ENCODE measurements at regions not wholly inside any gene's neighbourhood (a gene's known extent, or its start where the extent isn't known, plus 50 kb on each side); places are given as distances from the start of the nearest gene placed in this dataset.

GRCh38 chr14:104333646-104334423 lies 195.4 kb downstream of the KIF26A start:
- Mint-ChIP-seq H3K27ac (ENCODE audit: low read depth) (no peak overlapping the region), H3K9me3 (peaks cover 11% of the 10 kb centered on the region), H3K27me3 (peaks cover 11% of the 10 kb centered on the region), H3K4me1 (no peaks in the 10 kb centered on the region), H3K36me3 (ENCODE audit: insufficient read depth) (no peaks in the 10 kb centered on the region), H3K4me3 (no peak overlapping the region)
- DNase-seq (ENCODE audit: low spot score in 2 of 2) (no peak), ATAC-seq (replicated peaks; ENCODE audit: extremely low read depth, poor library complexity, severe bottlenecking) (no peak)

GRCh38 chr14:104334424-104335161 lies 196.2 kb downstream of the KIF26A start:
- peaks cover 11% of the 10 kb centered on the region for H3K9me3 Mint-ChIP-seq
- H3K36me3 Mint-ChIP-seq (ENCODE audit: insufficient read depth) = no peaks in the 10 kb centered on the region
- no peaks in the 10 kb centered on the region for H3K4me1 Mint-ChIP-seq
- no peak overlapping the region for H3K27ac Mint-ChIP-seq (ENCODE audit: low read depth)
- H3K27me3 Mint-ChIP-seq = peaks cover 18% of the 10 kb centered on the region
- no peak for DNase-seq (ENCODE audit: low spot score in 2 of 2)
- ATAC-seq (replicated peaks; ENCODE audit: extremely low read depth, poor library complexity, severe bottlenecking) = no peak
- no peak overlapping the region for H3K4me3 Mint-ChIP-seq

GRCh38 chr14:104335176-104335575 lies 196.8 kb downstream of the KIF26A start:
- ATAC-seq (replicated peaks; ENCODE audit: extremely low read depth, poor library complexity, severe bottlenecking) (no peak), DNase-seq (ENCODE audit: low spot score in 2 of 2) (no peak)
- Mint-ChIP-seq H3K27ac (ENCODE audit: low read depth) (no peak overlapping the region), H3K36me3 (ENCODE audit: insufficient read depth) (no peaks in the 10 kb centered on the region), H3K4me1 (no peaks in the 10 kb centered on the region), H3K9me3 (peaks cover 11% of the 10 kb centered on the region), H3K27me3 (peaks cover 20% of the 10 kb centered on the region), H3K4me3 (no peak overlapping the region)

- H3K4me1 Mint-ChIP-seq = no peaks in the 10 kb centered on the region
- peaks cover 23% of the 10 kb centered on the region for H3K27me3 Mint-ChIP-seq
- DNase-seq (ENCODE audit: low spot score in 2 of 2) = no peak
Observed at GRCh38 chr14:104335611-104336010, 197.2 kb downstream of the KIF26A start.

GRCh38 chr14:104337351-104337750 lies 199.0 kb downstream of the KIF26A start:
- Mint-ChIP-seq H3K27ac (ENCODE audit: low read depth) (no peak overlapping the region), H3K4me1 (no peaks in the 10 kb centered on the region), H3K9me3 (peaks cover 11% of the 10 kb centered on the region), H3K36me3 (ENCODE audit: insufficient read depth) (no peaks in the 10 kb centered on the region), H3K27me3 (peaks cover 39% of the 10 kb centered on the region), H3K4me3 (no peak overlapping the region)
- ATAC-seq (replicated peaks; ENCODE audit: extremely low read depth, poor library complexity, severe bottlenecking) (no peak), DNase-seq (ENCODE audit: low spot score in 2 of 2) (no peak)

More at GRCh38 chr14:104335611-104336010, 197.2 kb downstream of the KIF26A start:
- ATAC-seq (replicated peaks; ENCODE audit: extremely low read depth, poor library complexity, severe bottlenecking) = no peak
- Mint-ChIP-seq H3K36me3 (ENCODE audit: insufficient read depth) (no peaks in the 10 kb centered on the region), H3K4me3 (no peak overlapping the region), H3K9me3 (peaks cover 11% of the 10 kb centered on the region), H3K27ac (ENCODE audit: low read depth) (no peak overlapping the region)

- H3K27me3 Mint-ChIP-seq = peaks cover 41% of the 10 kb centered on the region
- no peak overlapping the region for H3K4me3 Mint-ChIP-seq
- peaks cover 11% of the 10 kb centered on the region for H3K9me3 Mint-ChIP-seq
- H3K4me1 Mint-ChIP-seq = no peaks in the 10 kb centered on the region
- DNase-seq (ENCODE audit: low spot score in 2 of 2) (no peak), ATAC-seq (replicated peaks; ENCODE audit: extremely low read depth, poor library complexity, severe bottlenecking) (no peak)
- H3K36me3 Mint-ChIP-seq (ENCODE audit: insufficient read depth) = no peaks in the 10 kb centered on the region
- no peak overlapping the region for H3K27ac Mint-ChIP-seq (ENCODE audit: low read depth)
Observed at GRCh38 chr14:104339361-104339760, 201.0 kb downstream of the KIF26A start.

GRCh38 chr14:104339829-104340228 lies 201.4 kb downstream of the KIF26A start:
- peaks cover 11% of the 10 kb centered on the region for H3K9me3 Mint-ChIP-seq
- H3K27ac Mint-ChIP-seq (ENCODE audit: low read depth) = no peak overlapping the region
- no peaks in the 10 kb centered on the region for H3K4me1 Mint-ChIP-seq
- ATAC-seq (replicated peaks; ENCODE audit: extremely low read depth, poor library complexity, severe bottlenecking) = no peak
- H3K36me3 Mint-ChIP-seq (ENCODE audit: insufficient read depth) = no peaks in the 10 kb centered on the region
- H3K27me3 Mint-ChIP-seq = peaks cover 46% of the 10 kb centered on the region
- H3K4me3 Mint-ChIP-seq = no peak overlapping the region
- DNase-seq (ENCODE audit: low spot score in 2 of 2) = no peak

- ATAC-seq (replicated peaks; ENCODE audit: extremely low read depth, poor library complexity, severe bottlenecking) (no peak), DNase-seq (ENCODE audit: low spot score in 2 of 2) (no peak)
- Mint-ChIP-seq H3K4me3 (no peak overlapping the region), H3K4me1 (no peaks in the 10 kb centered on the region), H3K36me3 (ENCODE audit: insufficient read depth) (no peaks in the 10 kb centered on the region), H3K27ac (ENCODE audit: low read depth) (no peak overlapping the region), H3K27me3 (peaks cover 65% of the 10 kb centered on the region), H3K9me3 (peaks cover 11% of the 10 kb centered on the region)
Observed at GRCh38 chr14:104341532-104342434, 203.4 kb downstream of the KIF26A start.

GRCh38 chr14:104342435-104343293 lies 204.3 kb downstream of the KIF26A start:
- H3K9me3 Mint-ChIP-seq = peaks cover 11% of the 10 kb centered on the region
- no peak for ATAC-seq (replicated peaks; ENCODE audit: extremely low read depth, poor library complexity, severe bottlenecking)
- H3K36me3 Mint-ChIP-seq (ENCODE audit: insufficient read depth) = no peaks in the 10 kb centered on the region
- peaks cover 71% of the 10 kb centered on the region for H3K27me3 Mint-ChIP-seq
- no peak overlapping the region for H3K27ac Mint-ChIP-seq (ENCODE audit: low read depth)
- DNase-seq (ENCODE audit: low spot score in 2 of 2) = no peak
- H3K4me1 Mint-ChIP-seq = no peaks in the 10 kb centered on the region
- no peak overlapping the region for H3K4me3 Mint-ChIP-seq

- H3K27ac Mint-ChIP-seq (ENCODE audit: low read depth) = no peak overlapping the region
- H3K27me3 Mint-ChIP-seq = peaks cover 66% of the 10 kb centered on the region
- no peaks in the 10 kb centered on the region for H3K36me3 Mint-ChIP-seq (ENCODE audit: insufficient read depth)
- no peak for DNase-seq (ENCODE audit: low spot score in 2 of 2)
- no peak overlapping the region for H3K4me3 Mint-ChIP-seq
- no peak for ATAC-seq (replicated peaks; ENCODE audit: extremely low read depth, poor library complexity, severe bottlenecking)
- H3K4me1 Mint-ChIP-seq = no peaks in the 10 kb centered on the region
- peaks cover 6% of the 10 kb centered on the region for H3K9me3 Mint-ChIP-seq
Observed at GRCh38 chr14:104343294-104343625, 204.9 kb downstream of the KIF26A start.

- peaks cover 59% of the 10 kb centered on the region for H3K27me3 Mint-ChIP-seq
- no peaks in the 10 kb centered on the region for H3K36me3 Mint-ChIP-seq (ENCODE audit: insufficient read depth)
- ATAC-seq (replicated peaks; ENCODE audit: extremely low read depth, poor library complexity, severe bottlenecking) (no peak), DNase-seq (ENCODE audit: low spot score in 2 of 2) (no peak)
- no peak overlapping the region for H3K4me3 Mint-ChIP-seq
- H3K4me1 Mint-ChIP-seq = no peaks in the 10 kb centered on the region
- no peak overlapping the region for H3K27ac Mint-ChIP-seq (ENCODE audit: low read depth)
- no peaks in the 10 kb centered on the region for H3K9me3 Mint-ChIP-seq
Observed at GRCh38 chr14:104343690-104344640, 205.6 kb downstream of the KIF26A start.

Data from central memory CD8-positive, alpha-beta T cell (primary cell).